Glomerular endothelial cell (primary cell): ENCODE measurements at regions not wholly inside any gene's neighbourhood (a gene's known extent, or its start where the extent isn't known, plus 50 kb on each side); places are given as distances from the start of the nearest gene placed in this dataset.
"Not testable (repeated sequence)": the region's sequence is repeated elsewhere in the genome, so short reads cannot be mapped to it uniquely, and the experiment has no call there.

Experiments used
- DNase-seq: peaks from one replicate; pipeline ENCODE4 v3.0.0-alpha.2; 2011; ENCODE audit warnings: low read depth, low spot score; ENCODE audit errors: extremely low read depth

GRCh38 chr18:14203424-14203823, 71.2 kb upstream of the ZNF519 start:
- not testable (repeated sequence) for DNase-seq

GRCh38 chr18:14190776-14191442, 58.7 kb upstream of the ZNF519 start:
- not testable (repeated sequence) for DNase-seq

DNA sequence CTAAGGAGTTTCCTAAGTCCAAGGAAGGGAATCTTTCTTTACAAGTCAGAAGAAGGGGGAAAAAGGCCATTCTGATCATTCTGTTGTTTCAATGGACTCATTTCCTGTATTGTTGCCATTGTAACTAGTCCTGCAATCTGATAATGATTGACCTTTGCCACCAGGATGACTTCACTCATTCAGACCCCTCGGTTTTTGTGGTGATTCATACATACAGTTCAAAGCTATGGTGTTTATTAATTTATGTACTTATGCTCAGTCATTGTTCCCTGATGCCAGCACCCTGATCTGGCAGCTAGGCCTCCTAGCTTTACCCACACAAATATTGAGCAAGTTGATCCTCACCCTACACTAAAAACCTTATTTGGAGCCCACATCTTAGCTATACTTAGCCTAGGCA, 57.6 kb upstream of the ZNF519 start:
- peak; percentile 62 for DNase-seq

- DNase-seq: not testable (repeated sequence)
Measured at GRCh38 chr18:14188751-14189406, 56.6 kb upstream of the ZNF519 start.
